T-helper 1 cell treated with Interleukin-12 subunit alpha and Interleukin-12 subunit beta and Interleukin-4 antibody, amounts not matched to agents 30 μg/mL and 1 μg/mL, for 36 hours (primary cell): ENCODE measurements at regions not wholly inside any gene's neighbourhood (a gene's known extent, or its start where the extent isn't known, plus 50 kb on each side); places are given as distances from the start of the nearest gene placed in this dataset.

Source experiments
- H3K27ac Mint-ChIP-seq: one replicate; pipeline ENCODE4 v1.8.0; 2021; ENCODE audit warnings: mild to moderate bottlenecking, mixed read lengths
- H3K27me3 Mint-ChIP-seq: one replicate; pipeline ENCODE4 v1.8.0; 2021; ENCODE audit warnings: low read depth, mixed read lengths
- H3K36me3 Mint-ChIP-seq: one replicate; pipeline ENCODE4 v1.8.0; 2021; ENCODE audit warnings: low read depth, mixed read lengths
- H3K4me1 Mint-ChIP-seq: one replicate; pipeline ENCODE4 v1.8.0; 2021; ENCODE audit warnings: low read depth, mixed read lengths
- H3K4me3 Mint-ChIP-seq: one replicate; pipeline ENCODE4 v1.8.0; 2021; ENCODE audit warnings: mild to moderate bottlenecking, moderate library complexity, mixed read lengths
- H3K9me3 Mint-ChIP-seq: one replicate; pipeline ENCODE4 v1.8.0; 2021; ENCODE audit warnings: mixed read lengths

GRCh38 chr4:38491854-38492478, 172.0 kb upstream of the KLF3 start:
- Mint-ChIP-seq H3K9me3 (no peaks in the 10 kb centered on the region), H3K4me3 (no peak overlapping the region), H3K27me3 (peaks cover 16% of the 10 kb centered on the region), H3K36me3 (peaks cover 2% of the 10 kb centered on the region), H3K27ac (no peak overlapping the region), H3K4me1 (peaks cover 18% of the 10 kb centered on the region)

GRCh38 chr4:38493066-38493465, 170.9 kb upstream of the KLF3 start:
- H3K4me1 Mint-ChIP-seq = peaks cover 18% of the 10 kb centered on the region
- peaks cover 27% of the 10 kb centered on the region for H3K27me3 Mint-ChIP-seq
- H3K27ac Mint-ChIP-seq = no peak overlapping the region
- H3K36me3 Mint-ChIP-seq = peaks cover 2% of the 10 kb centered on the region
- H3K4me3 Mint-ChIP-seq = no peak overlapping the region
- H3K9me3 Mint-ChIP-seq = no peaks in the 10 kb centered on the region

GRCh38 chr4:38495446-38495845, 168.6 kb upstream of the KLF3 start:
- Mint-ChIP-seq H3K4me3 (no peak overlapping the region), H3K4me1 (peaks cover 8% of the 10 kb centered on the region), H3K36me3 (peaks cover 2% of the 10 kb centered on the region), H3K27me3 (peaks cover 39% of the 10 kb centered on the region), H3K9me3 (no peaks in the 10 kb centered on the region), H3K27ac (no peak overlapping the region)

GRCh38 chr4:38497121-38497520, 166.9 kb upstream of the KLF3 start:
- H3K4me3 Mint-ChIP-seq = no peak overlapping the region
- H3K27ac Mint-ChIP-seq = no peak overlapping the region
- H3K4me1 Mint-ChIP-seq = peaks cover 2% of the 10 kb centered on the region
- H3K27me3 Mint-ChIP-seq = peaks cover 49% of the 10 kb centered on the region
- H3K36me3 Mint-ChIP-seq = no peaks in the 10 kb centered on the region
- no peaks in the 10 kb centered on the region for H3K9me3 Mint-ChIP-seq

GRCh38 chr4:38499101-38499500, 164.9 kb upstream of the KLF3 start:
- Mint-ChIP-seq H3K4me3 (no peak overlapping the region), H3K27ac (no peak overlapping the region), H3K36me3 (no peaks in the 10 kb centered on the region), H3K9me3 (no peaks in the 10 kb centered on the region), H3K4me1 (peaks cover 8% of the 10 kb centered on the region), H3K27me3 (peaks cover 43% of the 10 kb centered on the region)

GRCh38 chr4:38500433-38500832, 163.6 kb upstream of the KLF3 start:
- H3K4me1 Mint-ChIP-seq = peaks cover 11% of the 10 kb centered on the region
- H3K27ac Mint-ChIP-seq = no peak overlapping the region
- no peak overlapping the region for H3K4me3 Mint-ChIP-seq
- H3K36me3 Mint-ChIP-seq = peaks cover 3% of the 10 kb centered on the region
- H3K27me3 Mint-ChIP-seq = peaks cover 45% of the 10 kb centered on the region
- H3K9me3 Mint-ChIP-seq = no peaks in the 10 kb centered on the region

- Mint-ChIP-seq H3K27ac (no peak overlapping the region), H3K27me3 (peaks cover 53% of the 10 kb centered on the region), H3K9me3 (no peaks in the 10 kb centered on the region), H3K4me1 (peaks cover 16% of the 10 kb centered on the region), H3K36me3 (peaks cover 3% of the 10 kb centered on the region), H3K4me3 (no peak overlapping the region)
Measured at GRCh38 chr4:38501698-38502097, 162.3 kb upstream of the KLF3 start.

GRCh38 chr4:38503689-38504395, 160.2 kb upstream of the KLF3 start:
- Mint-ChIP-seq H3K4me1 (peaks cover 31% of the 10 kb centered on the region), H3K9me3 (no peaks in the 10 kb centered on the region), H3K36me3 (peaks cover 3% of the 10 kb centered on the region), H3K4me3 (no peak overlapping the region), H3K27ac (no peak overlapping the region), H3K27me3 (peaks cover 58% of the 10 kb centered on the region)

- Mint-ChIP-seq H3K4me3 (no peak overlapping the region), H3K27ac (no peak overlapping the region), H3K4me1 (peaks cover 36% of the 10 kb centered on the region), H3K36me3 (peaks cover 3% of the 10 kb centered on the region), H3K27me3 (peaks cover 53% of the 10 kb centered on the region), H3K9me3 (no peaks in the 10 kb centered on the region)
Measured at GRCh38 chr4:38504396-38504715, 159.6 kb upstream of the KLF3 start.

GRCh38 chr4:38509551-38509950, 154.4 kb upstream of the KLF3 start:
- Mint-ChIP-seq H3K27ac (peak overlapping the region; percentile 70), H3K36me3 (peaks cover 27% of the 10 kb centered on the region), H3K27me3 (peaks cover 57% of the 10 kb centered on the region), H3K9me3 (no peaks in the 10 kb centered on the region), H3K4me3 (peak overlapping the region; percentile 77), H3K4me1 (peaks cover 59% of the 10 kb centered on the region)

GRCh38 chr4:38510201-38510600, 153.8 kb upstream of the KLF3 start:
- Mint-ChIP-seq H3K36me3 (peaks cover 29% of the 10 kb centered on the region), H3K27ac (peak overlapping the region; percentile 70), H3K4me1 (peaks cover 61% of the 10 kb centered on the region), H3K4me3 (peak overlapping the region; percentile 77), H3K27me3 (peaks cover 57% of the 10 kb centered on the region), H3K9me3 (no peaks in the 10 kb centered on the region)

- Mint-ChIP-seq H3K27ac (no peak overlapping the region), H3K36me3 (peaks cover 33% of the 10 kb centered on the region), H3K4me1 (peaks cover 58% of the 10 kb centered on the region), H3K27me3 (peaks cover 52% of the 10 kb centered on the region), H3K4me3 (peak overlapping the region; percentile 47), H3K9me3 (no peaks in the 10 kb centered on the region)
Measured at GRCh38 chr4:38511702-38512101, 152.3 kb upstream of the KLF3 start.

- H3K27ac Mint-ChIP-seq = no peak overlapping the region
- H3K9me3 Mint-ChIP-seq = no peaks in the 10 kb centered on the region
- H3K27me3 Mint-ChIP-seq = peaks cover 45% of the 10 kb centered on the region
- peaks cover 33% of the 10 kb centered on the region for H3K36me3 Mint-ChIP-seq
- H3K4me3 Mint-ChIP-seq = no peak overlapping the region
- peaks cover 53% of the 10 kb centered on the region for H3K4me1 Mint-ChIP-seq
Measured at GRCh38 chr4:38512840-38513239, 151.2 kb upstream of the KLF3 start.

- H3K9me3 Mint-ChIP-seq = no peaks in the 10 kb centered on the region
- peaks cover 35% of the 10 kb centered on the region for H3K4me1 Mint-ChIP-seq
- no peak overlapping the region for H3K4me3 Mint-ChIP-seq
- H3K36me3 Mint-ChIP-seq = peaks cover 36% of the 10 kb centered on the region
- H3K27me3 Mint-ChIP-seq = peaks cover 40% of the 10 kb centered on the region
- H3K27ac Mint-ChIP-seq = no peak overlapping the region
Measured at GRCh38 chr4:38514465-38515146, 149.4 kb upstream of the KLF3 start.

GRCh38 chr4:38516190-38516589, 147.8 kb upstream of the KLF3 start:
- Mint-ChIP-seq H3K27me3 (peaks cover 46% of the 10 kb centered on the region), H3K36me3 (peaks cover 34% of the 10 kb centered on the region), H3K9me3 (no peaks in the 10 kb centered on the region), H3K4me3 (no peak overlapping the region), H3K27ac (no peak overlapping the region), H3K4me1 (peaks cover 20% of the 10 kb centered on the region)
